GM12878 (cell line): ENCODE measurements at regions not wholly inside any gene's neighbourhood (a gene's known extent, or its start where the extent isn't known, plus 50 kb on each side); places are given as distances from the start of the nearest gene placed in this dataset.

Source experiments
- ATAC-seq: fragments of 200-7000 bp; cut with Tn5 transposase; 3 replicates; pipeline ENCODE4 v1.9.1; 2020; ENCODE audit warnings: mild to moderate bottlenecking, moderate library complexity
- BruUV-seq: library from RNA; stranded (reverse); fragments of 400-500 nt; replicated peaks from 2 replicates; lab custom pipeline; 2021; lab: Mats Ljungman, UMichigan
- CTCF ChIA-PET: fragments of 300-600 bp; sonication (Branson Sonifier 250); formaldehyde crosslinking; extraction: SDS; loops from one replicate; lab custom pipeline; 2021; ENCODE audit warnings: inconsistent platforms; lab: Yijun Ruan, JAX
- POLR2A ChIA-PET: fragments of 350-600 bp; formaldehyde crosslinking; extraction: SDS; loops from one replicate; lab custom pipeline; 2021; ENCODE audit warnings: inconsistent platforms; lab: Charles Lee
- RAD21 ChIA-PET: fragments of 300-600 bp; sonication (Branson Sonifier 250); formaldehyde crosslinking; loops from one replicate; lab custom pipeline; 2023; ENCODE audit warnings: antibody characterized with exemption; ENCODE audit not compliant: unreplicated experiment; lab: Charles Lee
- SMC1A ChIA-PET: fragments of 300-600 bp; sonication (Branson Sonifier 250); formaldehyde crosslinking; loops from one replicate; lab custom pipeline; 2023; ENCODE audit not compliant: unreplicated experiment, uncharacterized antibody; lab: Charles Lee
- DNase-seq: peaks from one replicate; pipeline ENCODE4 v3.0.0-alpha.2; 2011; ENCODE audit warnings: low read depth, low spot score
- FAIRE-seq: peaks from 3 replicates; lab custom pipeline; 2011; peaks lifted over from hg19 to GRCh38; lab: Jason Lieb, UNC
- H2AFZ ChIP-seq: 2 replicates; pipeline ENCODE4 v1.6.0; 2011; ENCODE audit warnings: low read depth, low read length, control low read depth; ENCODE audit not compliant: control insufficient read depth
- H3K27ac ChIP-seq: 2 replicates; pipeline ENCODE4 v1.5.1; 2011; ENCODE audit warnings: control low read depth; ENCODE audit not compliant: control insufficient read depth, insufficient read depth
- H3K27me3 ChIP-seq, 2 experiments: replicated peaks in 1 of 2; 2 replicates each; pipeline versions ENCODE4 v1.6.0 to v1.6.1; 2011; ENCODE audit warnings: low read length in 1 of 2; ENCODE audit not compliant: control insufficient read depth in 2 of 2, insufficient read depth in 2 of 2
- H3K36me3 ChIP-seq, 2 experiments: 2 replicates each; pipeline ENCODE4 v1.5.1; 2011; ENCODE audit warnings: low read length in 1 of 2; ENCODE audit not compliant: control insufficient read depth in 2 of 2, insufficient read depth in 2 of 2
- H3K4me1 ChIP-seq: 2 replicates; pipeline ENCODE4 v1.6.1; 2011; ENCODE audit warnings: mild to moderate bottlenecking, low read length, moderate library complexity, mixed read lengths; ENCODE audit not compliant: control insufficient read depth, insufficient read depth
- H3K4me2 ChIP-seq: 2 replicates; pipeline ENCODE4 v1.6.0; 2011; ENCODE audit warnings: control low read depth; ENCODE audit not compliant: control insufficient read depth, insufficient read depth
- H3K4me3 ChIP-seq: fragments of 200-600 bp; sonication (generic); 2 replicates; pipeline ENCODE4 v1.5.1; 2016
- H3K79me2 ChIP-seq: 2 replicates; pipeline ENCODE4 v1.6.0; 2011; ENCODE audit warnings: low read length; ENCODE audit not compliant: control insufficient read depth, insufficient read depth
- H3K9ac ChIP-seq: 2 replicates; pipeline ENCODE4 v1.8.0; 2011; ENCODE audit warnings: low read length, control low read depth, mixed read lengths; ENCODE audit not compliant: control insufficient read depth, insufficient read depth
- H3K9me3 ChIP-seq: replicated peaks from 3 replicates; pipeline ENCODE4 v1.5.1; 2011; ENCODE audit warnings: mild to moderate bottlenecking, low read length; ENCODE audit not compliant: control insufficient read depth, insufficient read depth
- H4K20me1 ChIP-seq: 2 replicates; pipeline ENCODE4 v1.6.0; 2011; ENCODE audit not compliant: control insufficient read depth, insufficient read depth
- CTCF ChIP-seq, 3 experiments: IDR thresholded peaks in 2 of 3; conservative IDR thresholded peaks in 1 of 3; 2 replicates each; pipeline ENCODE4 v1.5.1; 2011; ENCODE audit warnings: low read depth in 3 of 3, low read length in 3 of 3, mild to moderate bottlenecking in 3 of 3, control low read depth in 2 of 3, moderate library complexity in 2 of 3, inconsistent platforms in 1 of 3, mixed read lengths in 1 of 3; ENCODE audit not compliant: control insufficient read depth in 2 of 3, insufficient read depth in 1 of 3; ENCODE audit errors: extremely low read depth in 1 of 3
- EP300 ChIP-seq, 2 experiments: fragments of 150-350 bp in 1 of 2; IDR thresholded peaks; 2 replicates each; pipeline ENCODE4 v1.6.1; 2011 to 2012; ENCODE audit warnings: low read depth in 2 of 2, low read length in 2 of 2, borderline replicate concordance in 1 of 2, improper control_type of control experiment in 1 of 2, inconsistent platforms in 1 of 2; ENCODE audit not compliant: control insufficient read depth in 1 of 2
- KLF5 ChIP-seq: fragments of 450-650 bp; IDR thresholded peaks from 2 replicates; pipeline ENCODE4 v1.6.1; 2014; ENCODE audit warnings: mild to moderate bottlenecking; ENCODE audit not compliant: partially characterized antibody
- NR2F1 ChIP-seq: fragments of 450-650 bp; conservative IDR thresholded peaks from 2 replicates; pipeline ENCODE4 v1.6.1; 2017; ENCODE audit warnings: mild to moderate bottlenecking
- POLR2A ChIP-seq: IDR thresholded peaks from 2 replicates; pipeline ENCODE4 v1.6.1; 2011; ENCODE audit warnings: low read depth, mild to moderate bottlenecking, low read length
- PRDM15 ChIP-seq: fragments of 450-650 bp; formaldehyde crosslinking; IDR thresholded peaks from 2 replicates; pipeline ENCODE4 v1.4.0; 2020; ENCODE audit warnings: mild to moderate bottlenecking, moderate library complexity
- RELB ChIP-seq: fragments of 450-650 bp; IDR thresholded peaks from 2 replicates; pipeline ENCODE4 v1.6.1; 2017; ENCODE audit warnings: low read depth, mild to moderate bottlenecking, moderate library complexity
- RUNX3 ChIP-seq: IDR thresholded peaks from 2 replicates; pipeline ENCODE4 v1.6.1; 2012; ENCODE audit warnings: low read length, inconsistent platforms
- WRNIP1 ChIP-seq: IDR thresholded peaks from 2 replicates; pipeline ENCODE4 v1.6.1; 2011; ENCODE audit warnings: low read depth, low read length, improper control_type of control experiment, borderline replicate concordance
- ZBTB4 ChIP-seq: fragments of 450-650 bp; formaldehyde crosslinking; IDR thresholded peaks from 2 replicates; pipeline ENCODE4 v1.4.0; 2022; ENCODE audit warnings: mild to moderate bottlenecking, moderate library complexity
- ZNF622 ChIP-seq: fragments of 450-650 bp; IDR thresholded peaks from 2 replicates; pipeline ENCODE4 v1.6.1; 2017; ENCODE audit warnings: mild to moderate bottlenecking, inconsistent platforms
- WGBS: methylation state at CpG from one replicate; pipeline ENCODE4 v1.1.6; 2016; ENCODE audit warnings: low lambda C conversion rate; ENCODE audit not compliant: insufficient replicate concordance, insufficient coverage; ENCODE audit errors: missing lambda C conversion rate; 5-methylcytosine and 5-hydroxymethylcytosine counted together
- in situ Hi-C: fragments of 300-500 bp; cut with MboI; formaldehyde crosslinking; loops from 9 replicates; pipeline ENCODE4 v1.14.3; 2018; ENCODE audit warnings: mixed read lengths
- intact Hi-C: fragments of 100-400 bp; cut with micrococcal nuclease; formaldehyde crosslinking; loops from one replicate; pipeline ENCODE4 v1.14.2; 2022; ENCODE audit not compliant: unreplicated experiment

- no peak overlapping the region for H3K27ac ChIP-seq
- FAIRE-seq (no peak), DNase-seq (no peak), ATAC-seq (no peak)
- no peaks in the 10 kb centered on the region; the same call in 2 of the 3 replicates for H3K9me3 ChIP-seq
- ChIA-PET CTCF (interaction anchor here (0.6 to 1.7 kb wide), 3 partner anchors 10 to 25 kb away, joined by 3 read pairs; no protein-coding TSS in a partner anchor), POLR2A (no interaction called here), RAD21 (interaction anchor here (2.1 kb wide), 1 partner anchor 17 kb away, joined by 6 read pairs; no protein-coding TSS in a partner anchor), SMC1A (interaction anchor here (0.6 to 3.4 kb wide), 10 partner anchors 8 to 234 kb away, joined by 3 to 27 read pairs (median 4); no protein-coding TSS in a partner anchor)
- H2AFZ ChIP-seq, result no peak overlapping the region
- no peaks in the 10 kb centered on the region for H4K20me1 ChIP-seq
- no peak overlapping the region for H3K4me2 ChIP-seq
- no peaks in the 10 kb centered on the region for H3K27me3 ChIP-seq
- no peaks in the 10 kb centered on the region for H3K79me2 ChIP-seq
- BruUV-seq, result no TSS peak
- intact Hi-C loops (no loop called here), in situ Hi-C loops (no loop called here)
- no peak overlapping the region for H3K4me3 ChIP-seq
- no peaks in the 10 kb centered on the region for H3K4me1 ChIP-seq
- no peak overlapping the region for H3K9ac ChIP-seq
- H3K36me3 ChIP-seq, result no peaks in the 10 kb centered on the region
- WGBS, result 42% methylated on average over 2 of the region's 2 CpGs
- TF ChIP-seq POLR2A (no peak), RELB (no peak), EP300 (IDR thresholded peaks at IDR 0.05; ENCODE audit: borderline replicate concordance in 1 of 2, control insufficient read depth in 1 of 2, low read depth in 2 of 2, low read length in 2 of 2) (no peak), WRNIP1 (no peak), ZBTB4 (CRISPR knock-in tag) (no peak), ZNF622 (no peak), KLF5 (no peak), NR2F1 (no peak), RUNX3 (no peak), CTCF (IDR thresholded peaks at IDR 0.05 in 2 of 3, conservative IDR thresholded peaks at IDR 0.05 in 1 of 3; ENCODE audit: control insufficient read depth in 2 of 3, extremely low read depth in 1 of 3, insufficient read depth in 1 of 3, low read depth in 3 of 3, low read length in 3 of 3) (no peak), PRDM15 (CRISPR knock-in tag) (no peak)
Measured at GRCh38 chr6:130587778-130588520, 222.1 kb downstream of the TMEM200A start.
